ENCODE measurements at regions not wholly inside any gene's neighbourhood (a gene's known extent, or its start where the extent isn't known, plus 50 kb on each side); places are given as distances from the start of the nearest gene placed in this dataset.

GRCh38 chr10:43942096-43942850 lies 293.6 kb upstream of the ZNF32 start:
- H3K27ac ChIP-seq (ENCODE audit: low read depth, low read length): no peak overlapping the region
- peak overlapping the region; percentile 38; the same call in 1 of the 2 replicates for H2AFZ ChIP-seq (ENCODE audit: low read length)
- H3K18ac ChIP-seq (ENCODE audit: extremely low read depth, low read length): no peak overlapping the region
- no peak overlapping the region for H2BK120ac ChIP-seq (replicated peaks; ENCODE audit: low read depth, low read length)
- ChIA-PET CTCF (ENCODE audit: partially characterized antibody) (interaction anchor here (1.1 kb wide), 1 partner anchor 14 kb away, joined by 3 read pairs; no protein-coding TSS in a partner anchor), POLR2A (ENCODE audit: partially characterized antibody) (no interaction called here)
- no peak overlapping the region for H2BK12ac ChIP-seq (ENCODE audit: low read depth, low read length)
- H3K4ac ChIP-seq (replicated peaks; ENCODE audit: insufficient read length, low read depth, low read length): no peak overlapping the region
- no peak overlapping the region for H2BK15ac ChIP-seq (ENCODE audit: low read length)
- 0 out of 2 replicates have a peak, but pooled peaks cover 1% of the 10 kb centered on the region for H3K23me2 ChIP-seq (ENCODE audit: low read depth, low read length)
- no peak overlapping the region for H4K91ac ChIP-seq (replicated peaks; ENCODE audit: insufficient read length, low read length)
- no peak overlapping the region for H4K5ac ChIP-seq (ENCODE audit: insufficient read length, low read depth, low read length)
- 90% methylated on average over 10 of the region's 10 CpGs; no CpG with 5 or more reads in 1 of the 2 experiments for WGBS, 2 experiments (ENCODE audit: extremely low coverage in 1 of 2, insufficient coverage in 1 of 2, insufficient read length in 1 of 2, insufficient replicate concordance in 2 of 2, low coverage in 1 of 2, low lambda C conversion rate in 2 of 2, missing lambda C conversion rate in 1 of 2)
- no peak overlapping the region for H2BK5ac ChIP-seq (ENCODE audit: low read depth, low read length)
- TF ChIP-seq YY1 (IDR thresholded peaks at IDR 0.05; ENCODE audit: low read depth, low read length) (no peak), SIN3A (conservative IDR thresholded peaks at IDR 0.05 in 1 of 2, IDR thresholded peaks at IDR 0.05 in 1 of 2; ENCODE audit: low read depth in 1 of 2, low read length in 2 of 2) (no peak)
- no peak overlapping the region for H4K8ac ChIP-seq (ENCODE audit: extremely low read depth, insufficient read depth, low read length)
- H3K36me3 ChIP-seq (ENCODE audit: control insufficient read depth in 2 of 4, insufficient read depth in 4 of 4, low read length in 3 of 4): no peaks in the 10 kb centered on the region
- no peak overlapping the region for H3K23ac ChIP-seq (ENCODE audit: insufficient read length)
- no peaks in the 10 kb centered on the region for H3K79me1 ChIP-seq (ENCODE audit: low read depth, low read length)
- H3K27me3 ChIP-seq (replicated peaks in 1 of 4; ENCODE audit: control insufficient read depth in 3 of 4, extremely low read depth in 1 of 4, insufficient read depth in 3 of 4, low read length in 3 of 4): no peaks in the 10 kb centered on the region
- no peak overlapping the region for H3K4me3 ChIP-seq (ENCODE audit: extremely low read depth in 1 of 4, insufficient read depth in 2 of 4, low read depth in 3 of 4, low read length in 4 of 4)
- H3K56ac ChIP-seq (replicated peaks; ENCODE audit: insufficient read length, low read depth, low read length): no peak overlapping the region
- no peak overlapping the region for H3K14ac ChIP-seq (ENCODE audit: insufficient read length)
- no peaks in the 10 kb centered on the region for H3K4me1 ChIP-seq (replicated peaks in 1 of 4; ENCODE audit: control insufficient read depth in 3 of 4, insufficient read depth in 4 of 4, low read length in 3 of 4)
- no peaks in the 10 kb centered on the region for H4K20me1 ChIP-seq (replicated peaks in 1 of 2; ENCODE audit: control insufficient read depth in 1 of 2, insufficient read depth in 2 of 2, low read length in 2 of 2)
- 0 out of 4 replicates have a peak, but pooled peaks cover 0 to 2% of the 10 kb centered on the region in 2 experiments for H3K9me3 ChIP-seq (ENCODE audit: insufficient read depth in 2 of 2, low read depth in 1 of 2, low read length in 1 of 2)
- no peak overlapping the region for H3K4me2 ChIP-seq (ENCODE audit: insufficient read depth in 1 of 2, low read depth in 2 of 2, low read length in 2 of 2)
- DNase-seq (ENCODE audit: low read depth in 1 of 2, low spot score in 2 of 2) (peak in 1 of 2 experiments; percentile 33), FAIRE-seq (no peak)
- H2AK5ac ChIP-seq (ENCODE audit: low read depth, low read length): no peak overlapping the region
- no peak overlapping the region for H3K9ac ChIP-seq (replicated peaks in 1 of 4; ENCODE audit: extremely low read depth in 1 of 4, low read depth in 3 of 4, low read length in 3 of 4)
- no peaks in the 10 kb centered on the region for H3K79me2 ChIP-seq (ENCODE audit: control insufficient read depth in 1 of 2, insufficient read depth in 2 of 2, low read length in 2 of 2)
- H2BK20ac ChIP-seq (ENCODE audit: low read length): no peak overlapping the region

All from H1 (cell line).